ENCODE measurements at regions not wholly inside any gene's neighbourhood (a gene's known extent, or its start where the extent isn't known, plus 50 kb on each side); places are given as distances from the start of the nearest gene placed in this dataset.
"Not testable (repeated sequence)": the region's sequence is repeated elsewhere in the genome, so short reads cannot be mapped to it uniquely, and the experiment has no call there.

DNA sequence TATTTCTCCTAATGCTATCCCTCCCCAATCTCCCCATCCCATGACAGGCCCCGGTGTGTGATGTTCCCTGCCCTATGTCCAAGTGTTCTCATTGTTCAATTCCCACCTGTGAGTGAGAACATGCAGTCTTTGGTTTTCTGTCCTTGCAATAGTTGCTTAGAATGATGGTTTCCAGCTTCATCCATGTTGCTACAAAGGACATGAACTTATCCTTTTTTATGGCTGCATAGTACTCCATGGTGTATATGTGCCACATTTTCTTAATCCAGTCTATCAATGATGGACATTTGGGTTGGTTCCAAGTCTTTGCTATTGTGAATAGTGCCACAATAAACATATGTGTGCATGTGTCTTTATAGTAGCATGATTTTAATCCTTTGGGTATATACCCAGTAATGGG, 51.3 kb upstream of the RIOK2 start:
- H3K27ac ChIP-seq; H3K9me3 ChIP-seq; ATAC-seq; H3K36me3 ChIP-seq; H3K4me3 ChIP-seq; DNase-seq; intact Hi-C loops (cut with DNase I); H3K27me3 ChIP-seq; H3K4me1 ChIP-seq: not testable (repeated sequence)

DNA sequence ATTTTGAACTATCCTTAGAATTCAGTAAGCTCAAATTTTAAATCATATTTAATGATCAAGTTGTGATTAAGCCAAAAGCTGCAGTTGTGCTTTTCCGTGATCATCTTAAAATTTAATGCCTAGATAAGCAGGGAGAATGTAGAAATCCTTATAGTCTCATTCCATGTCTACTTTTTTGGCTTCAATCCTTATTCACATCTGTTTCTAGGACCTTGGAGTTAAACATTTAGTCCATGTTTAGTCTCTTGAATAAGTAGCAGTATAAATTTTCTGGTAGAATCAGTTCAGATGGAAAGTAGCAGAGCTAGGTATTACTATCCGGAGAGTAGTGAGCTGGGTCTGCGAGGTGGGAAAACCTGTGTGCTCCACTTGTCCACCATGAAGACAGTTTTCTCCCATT, 59.3 kb upstream of the RIOK2 start:
- ATAC-seq, result no peak

DNA sequence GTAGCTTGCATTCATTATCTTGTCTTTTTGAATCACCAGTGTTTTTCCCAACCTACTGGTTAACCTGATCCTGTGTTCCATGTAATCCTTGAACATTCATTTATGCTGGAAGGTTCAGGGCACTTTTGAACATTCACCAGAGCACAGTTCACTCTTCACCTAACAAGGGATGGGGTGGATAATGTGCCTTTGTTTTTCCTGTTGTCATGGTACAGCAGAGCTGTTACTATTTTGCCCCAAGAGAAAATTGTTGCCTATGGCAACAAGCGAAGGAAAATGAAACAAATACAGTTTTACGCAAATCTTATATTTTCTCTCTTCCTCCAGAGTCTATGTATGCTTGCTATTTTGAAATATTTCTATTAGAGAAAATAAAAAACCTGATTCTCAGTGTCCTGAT, 60.3 kb upstream of the RIOK2 start:
- no peaks in the 10 kb centered on the region for H3K4me1 ChIP-seq
- intact Hi-C loops (cut with DNase I), result no loop called here
- H3K27me3 ChIP-seq, result no peaks in the 10 kb centered on the region
- H3K4me3 ChIP-seq, result no peak overlapping the region
- H3K27ac ChIP-seq, result no peak overlapping the region
- no peak for DNase-seq
- TF ChIP-seq, protein P1, sequence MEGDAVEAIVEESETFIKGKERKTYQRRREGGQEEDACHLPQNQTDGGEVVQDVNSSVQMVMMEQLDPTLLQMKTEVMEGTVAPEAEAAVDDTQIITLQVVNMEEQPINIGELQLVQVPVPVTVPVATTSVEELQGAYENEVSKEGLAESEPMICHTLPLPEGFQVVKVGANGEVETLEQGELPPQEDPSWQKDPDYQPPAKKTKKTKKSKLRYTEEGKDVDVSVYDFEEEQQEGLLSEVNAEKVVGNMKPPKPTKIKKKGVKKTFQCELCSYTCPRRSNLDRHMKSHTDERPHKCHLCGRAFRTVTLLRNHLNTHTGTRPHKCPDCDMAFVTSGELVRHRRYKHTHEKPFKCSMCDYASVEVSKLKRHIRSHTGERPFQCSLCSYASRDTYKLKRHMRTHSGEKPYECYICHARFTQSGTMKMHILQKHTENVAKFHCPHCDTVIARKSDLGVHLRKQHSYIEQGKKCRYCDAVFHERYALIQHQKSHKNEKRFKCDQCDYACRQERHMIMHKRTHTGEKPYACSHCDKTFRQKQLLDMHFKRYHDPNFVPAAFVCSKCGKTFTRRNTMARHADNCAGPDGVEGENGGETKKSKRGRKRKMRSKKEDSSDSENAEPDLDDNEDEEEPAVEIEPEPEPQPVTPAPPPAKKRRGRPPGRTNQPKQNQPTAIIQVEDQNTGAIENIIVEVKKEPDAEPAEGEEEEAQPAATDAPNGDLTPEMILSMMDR (IDR thresholded peaks at IDR 0.05), result no peak
- no peaks in the 10 kb centered on the region for H3K9me3 ChIP-seq
- no peaks in the 10 kb centered on the region for H3K36me3 ChIP-seq
- no peak for ATAC-seq

More for the DNA sequence above, 59.3 kb upstream of the RIOK2 start:
- Histone ChIP-seq H3K4me3 (no peak overlapping the region), H3K9me3 (no peaks in the 10 kb centered on the region), H3K27ac (no peak overlapping the region), H3K27me3 (no peaks in the 10 kb centered on the region), H3K36me3 (no peaks in the 10 kb centered on the region), H3K4me1 (no peaks in the 10 kb centered on the region)
- TF ChIP-seq, protein P1 (IDR thresholded peaks at IDR 0.05), result no peak
- no peak for DNase-seq
- intact Hi-C loops (cut with DNase I), result no loop called here

DNA sequence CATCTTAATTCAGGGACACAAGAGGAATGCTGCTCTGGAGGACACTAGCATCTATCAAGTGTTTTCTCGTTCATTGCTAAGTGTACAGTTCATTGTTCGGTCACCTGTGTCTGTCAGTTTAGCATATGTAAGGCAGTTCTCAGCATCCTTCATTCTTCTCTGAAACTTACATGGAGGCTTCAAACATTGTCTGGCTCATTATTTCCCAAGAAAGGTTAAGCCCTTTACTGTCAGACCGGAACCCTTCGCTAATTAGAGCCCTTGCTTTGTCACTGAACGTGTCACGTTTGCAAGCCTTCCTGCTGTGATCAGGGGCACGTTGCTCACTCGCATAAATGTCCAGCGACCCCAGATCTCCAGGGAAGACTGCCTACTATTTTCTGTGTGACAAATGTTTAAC, 62.3 kb upstream of the RIOK2 start:
- DNase-seq, result no peak
- Histone ChIP-seq H3K27me3 (no peaks in the 10 kb centered on the region), H3K9me3 (no peaks in the 10 kb centered on the region), H3K27ac (no peak overlapping the region), H3K36me3 (no peaks in the 10 kb centered on the region), H3K4me3 (no peak overlapping the region), H3K4me1 (no peaks in the 10 kb centered on the region)
- TF ChIP-seq, protein P1 (IDR thresholded peaks at IDR 0.05), result no peak
- no peak for ATAC-seq
- intact Hi-C loops (cut with DNase I), result no loop called here

DNA sequence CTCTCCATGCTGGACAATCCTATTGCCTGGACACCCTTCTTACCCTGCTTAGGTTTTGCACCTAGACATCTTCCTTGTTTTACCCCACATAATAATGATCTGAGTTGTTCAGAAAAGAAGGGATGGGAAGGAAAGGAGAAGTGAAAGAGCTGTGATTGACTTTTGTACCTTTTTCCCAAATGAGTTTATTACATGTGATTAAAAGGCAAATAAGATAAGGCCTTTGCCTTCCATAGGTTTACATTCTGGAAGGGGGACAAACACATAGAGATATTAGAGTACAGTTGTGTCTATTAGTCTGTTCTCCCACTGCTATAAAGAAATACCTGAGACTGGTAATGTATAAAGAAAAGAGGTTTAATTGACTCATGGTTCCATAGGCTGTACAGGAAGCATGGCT, 67.1 kb upstream of the RIOK2 start:
- ATAC-seq (no peak), DNase-seq (no peak)
- H3K9me3 ChIP-seq, result no peaks in the 10 kb centered on the region
- no peak overlapping the region for H3K27ac ChIP-seq
- H3K36me3 ChIP-seq, result no peaks in the 10 kb centered on the region
- no peaks in the 10 kb centered on the region for H3K27me3 ChIP-seq
- no peaks in the 10 kb centered on the region for H3K4me1 ChIP-seq
- intact Hi-C loops (cut with DNase I), result no loop called here
- TF ChIP-seq, protein P1 (IDR thresholded peaks at IDR 0.05), result no peak
- no peak overlapping the region for H3K4me3 ChIP-seq

DNA sequence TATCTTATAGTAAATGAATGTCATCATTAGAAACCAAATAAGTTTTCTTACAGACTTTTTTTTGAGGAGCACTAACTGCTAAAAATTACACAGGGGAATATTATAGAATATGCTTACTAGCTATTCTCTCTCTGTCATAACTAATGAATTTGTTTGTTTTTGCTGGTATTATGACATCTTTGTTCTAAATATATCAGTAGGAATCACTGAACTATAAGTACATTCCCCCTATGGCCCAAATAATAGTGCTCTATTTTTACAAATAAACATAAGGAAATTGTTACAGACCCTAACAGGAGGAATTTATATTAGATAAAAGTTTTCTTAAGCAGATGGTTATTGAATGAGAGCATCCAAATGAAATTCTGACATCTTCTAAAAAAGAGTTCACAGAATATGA, 83.0 kb upstream of the RIOK2 start:
- DNase-seq, result no peak
- no peak for ATAC-seq
- no peaks in the 10 kb centered on the region for H3K4me1 ChIP-seq
- no peaks in the 10 kb centered on the region for H3K36me3 ChIP-seq
- intact Hi-C loops (cut with DNase I), result no loop called here
- TF ChIP-seq, protein P1 (IDR thresholded peaks at IDR 0.05), result no peak
- H3K27ac ChIP-seq, result no peak overlapping the region
- no peak overlapping the region for H3K4me3 ChIP-seq
- peaks cover 5% of the 10 kb centered on the region for H3K9me3 ChIP-seq
- no peaks in the 10 kb centered on the region for H3K27me3 ChIP-seq

All from upper lobe of right lung (tissue), 1 donor.